Activated naive CD8-positive, alpha-beta T cell treated with anti-CD3 and anti-CD28 coated beads, Interleukin-2, amount 10 ng/mL, durations not matched to agents 7 days and 5 days (primary cell): ENCODE measurements at regions not wholly inside any gene's neighbourhood (a gene's known extent, or its start where the extent isn't known, plus 50 kb on each side); places are given as distances from the start of the nearest gene placed in this dataset.

ENCODE experiments used
- ATAC-seq: fragments of 150-1000 bp; cut with Tn5 transposase; one replicate; pipeline ENCODE4 v1.10.0; 2021; ENCODE audit warnings: low read depth, moderate library complexity
- POLR2A ChIA-PET: fragments of 350-600 bp; sonication (Branson Sonifier 250); formaldehyde crosslinking; loops from one replicate; lab custom pipeline; 2021; ENCODE audit warnings: antibody characterized with exemption; lab: Charles Lee
- DNase-seq: peaks from one replicate; pipeline ENCODE4 v3.0.0; 2021
- H3K27ac Mint-ChIP-seq: one replicate; pipeline ENCODE4 v1.8.0; 2022; ENCODE audit warnings: mild to moderate bottlenecking, mixed read lengths
- H3K27me3 Mint-ChIP-seq: one replicate; pipeline ENCODE4 v1.8.0; 2022; ENCODE audit warnings: mild to moderate bottlenecking, moderate library complexity, mixed read lengths
- H3K36me3 Mint-ChIP-seq: one replicate; pipeline ENCODE4 v1.8.0; 2021; ENCODE audit warnings: mild to moderate bottlenecking, mixed read lengths
- H3K4me1 Mint-ChIP-seq: one replicate; pipeline ENCODE4 v1.8.0; 2021; ENCODE audit warnings: mixed read lengths
- H3K4me3 Mint-ChIP-seq: one replicate; pipeline ENCODE4 v1.8.0; 2022; ENCODE audit warnings: mild to moderate bottlenecking, moderate library complexity, mixed read lengths
- H3K9me3 Mint-ChIP-seq: one replicate; pipeline ENCODE4 v1.8.0; 2021; ENCODE audit warnings: mixed read lengths

- Mint-ChIP-seq H3K9me3 (no peaks in the 10 kb centered on the region), H3K4me3 (no peak overlapping the region), H3K4me1 (no peaks in the 10 kb centered on the region), H3K27ac (no peak overlapping the region), H3K36me3 (no peaks in the 10 kb centered on the region), H3K27me3 (no peaks in the 10 kb centered on the region)
- no peak for DNase-seq
- POLR2A ChIA-PET = no interaction called here
- no peak for ATAC-seq
These were observed 396.3 kb downstream of the CBLN2 start for GRCh38 chr18:72147830-72148229.

DNA sequence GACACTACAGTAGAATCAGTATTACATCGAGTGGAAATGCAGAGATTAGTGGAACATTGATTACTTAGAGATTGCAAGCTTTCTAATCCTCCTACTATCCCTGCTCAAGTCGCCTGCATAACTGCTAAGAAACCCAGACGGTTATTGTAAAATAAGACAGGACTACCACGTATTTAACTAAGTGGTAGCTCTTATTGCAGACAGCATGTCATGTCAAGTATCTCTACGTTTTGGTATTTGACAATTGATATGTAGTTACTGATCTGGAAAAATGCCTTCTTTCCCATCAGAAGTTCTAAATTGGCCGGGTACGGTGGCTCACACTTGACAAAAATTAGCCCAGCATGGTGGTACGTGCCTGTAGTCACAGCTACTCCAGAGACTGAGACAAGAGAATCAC lies 404.1 kb downstream of the CBLN2 start:
- POLR2A ChIA-PET = no interaction called here
- ATAC-seq (no peak), DNase-seq (no peak)
- Mint-ChIP-seq H3K4me3 (no peak overlapping the region), H3K9me3 (peaks cover 2% of the 10 kb centered on the region), H3K27ac (no peak overlapping the region), H3K36me3 (no peaks in the 10 kb centered on the region), H3K4me1 (no peaks in the 10 kb centered on the region), H3K27me3 (no peaks in the 10 kb centered on the region)

GRCh38 chr18:72128649-72129048 lies 415.5 kb downstream of the CBLN2 start:
- H3K4me1 Mint-ChIP-seq = no peaks in the 10 kb centered on the region
- POLR2A ChIA-PET = no interaction called here
- no peak overlapping the region for H3K27ac Mint-ChIP-seq
- no peaks in the 10 kb centered on the region for H3K9me3 Mint-ChIP-seq
- no peaks in the 10 kb centered on the region for H3K36me3 Mint-ChIP-seq
- no peaks in the 10 kb centered on the region for H3K27me3 Mint-ChIP-seq
- no peak overlapping the region for H3K4me3 Mint-ChIP-seq
- ATAC-seq (no peak), DNase-seq (no peak)

DNA sequence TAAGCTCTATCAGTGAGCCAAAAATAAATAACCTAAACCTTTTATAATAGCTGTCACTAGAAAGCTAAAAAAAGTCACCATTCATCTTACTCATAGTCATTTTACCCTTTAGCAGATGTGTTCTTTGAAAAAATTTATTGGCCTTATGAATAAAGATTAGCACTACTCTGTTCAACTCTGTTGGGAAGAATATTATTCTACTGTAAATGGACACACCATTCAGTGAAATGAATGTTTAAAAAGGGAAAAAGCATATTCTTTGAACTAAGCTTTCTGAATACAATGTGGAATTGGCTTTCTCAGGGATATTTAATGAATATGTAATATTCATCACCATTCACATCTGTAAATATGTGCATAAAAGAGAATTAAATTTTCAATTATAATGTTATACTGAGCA lies 422.0 kb downstream of the CBLN2 start:
- no peak for DNase-seq
- Mint-ChIP-seq H3K9me3 (no peaks in the 10 kb centered on the region), H3K36me3 (no peaks in the 10 kb centered on the region), H3K27ac (no peak overlapping the region), H3K4me1 (no peaks in the 10 kb centered on the region), H3K4me3 (no peak overlapping the region), H3K27me3 (no peaks in the 10 kb centered on the region)
- POLR2A ChIA-PET = no interaction called here
- ATAC-seq = no peak

GRCh38 chr18:72119082-72119481 lies 425.1 kb downstream of the CBLN2 start:
- POLR2A ChIA-PET = no interaction called here
- H3K27ac Mint-ChIP-seq = no peak overlapping the region

DNA sequence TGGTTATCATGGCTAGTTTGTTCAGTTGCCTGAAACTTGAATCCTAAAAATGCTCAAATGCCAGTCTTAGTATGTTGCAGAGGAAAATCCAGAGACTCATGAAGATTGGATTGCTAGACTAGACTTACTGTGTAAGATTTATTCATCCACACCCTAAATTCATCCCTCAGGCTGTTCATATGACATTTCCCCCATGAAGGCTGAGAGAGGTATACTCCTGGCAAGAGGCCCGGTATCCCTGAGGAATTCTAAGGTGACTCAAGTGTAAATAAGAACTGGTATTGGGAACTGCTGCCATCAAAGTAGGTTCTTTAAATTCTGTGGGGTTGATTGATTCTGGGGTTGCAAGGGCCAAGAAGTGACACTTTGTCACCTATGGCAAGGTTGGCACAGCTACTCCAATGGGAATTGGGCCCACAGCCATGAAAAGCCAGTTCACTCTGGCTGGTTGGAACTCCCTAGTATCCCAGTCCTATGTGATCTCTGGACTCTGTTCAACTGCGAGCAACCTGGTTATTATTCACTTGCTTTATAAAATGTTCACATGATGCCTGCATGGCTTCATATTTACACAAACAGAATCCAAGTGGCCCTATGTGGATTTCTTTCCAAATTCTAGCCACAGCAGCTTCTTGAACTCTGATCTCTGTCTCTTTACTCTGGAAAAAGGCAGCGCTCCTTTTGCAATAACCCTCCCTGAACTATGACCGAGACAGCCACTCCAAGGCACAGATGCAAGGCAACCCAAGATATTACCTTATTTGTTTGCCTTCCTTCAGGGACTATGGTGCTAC lies 429.1 kb downstream of the CBLN2 start:
- H3K27me3 Mint-ChIP-seq = no peaks in the 10 kb centered on the region
- no peak for DNase-seq
- H3K4me3 Mint-ChIP-seq = no peak overlapping the region
- no peak overlapping the region for H3K27ac Mint-ChIP-seq
- ATAC-seq = no peak
- no peaks in the 10 kb centered on the region for H3K36me3 Mint-ChIP-seq
- no peaks in the 10 kb centered on the region for H3K4me1 Mint-ChIP-seq
- H3K9me3 Mint-ChIP-seq = peaks cover 1% of the 10 kb centered on the region
- POLR2A ChIA-PET = no interaction called here

More at GRCh38 chr18:72119082-72119481, 425.1 kb downstream of the CBLN2 start:
- no peaks in the 10 kb centered on the region for H3K27me3 Mint-ChIP-seq
- no peak for DNase-seq
- H3K9me3 Mint-ChIP-seq = peaks cover 1% of the 10 kb centered on the region
- ATAC-seq = no peak
- no peak overlapping the region for H3K4me3 Mint-ChIP-seq
- no peaks in the 10 kb centered on the region for H3K4me1 Mint-ChIP-seq
- no peaks in the 10 kb centered on the region for H3K36me3 Mint-ChIP-seq

DNA sequence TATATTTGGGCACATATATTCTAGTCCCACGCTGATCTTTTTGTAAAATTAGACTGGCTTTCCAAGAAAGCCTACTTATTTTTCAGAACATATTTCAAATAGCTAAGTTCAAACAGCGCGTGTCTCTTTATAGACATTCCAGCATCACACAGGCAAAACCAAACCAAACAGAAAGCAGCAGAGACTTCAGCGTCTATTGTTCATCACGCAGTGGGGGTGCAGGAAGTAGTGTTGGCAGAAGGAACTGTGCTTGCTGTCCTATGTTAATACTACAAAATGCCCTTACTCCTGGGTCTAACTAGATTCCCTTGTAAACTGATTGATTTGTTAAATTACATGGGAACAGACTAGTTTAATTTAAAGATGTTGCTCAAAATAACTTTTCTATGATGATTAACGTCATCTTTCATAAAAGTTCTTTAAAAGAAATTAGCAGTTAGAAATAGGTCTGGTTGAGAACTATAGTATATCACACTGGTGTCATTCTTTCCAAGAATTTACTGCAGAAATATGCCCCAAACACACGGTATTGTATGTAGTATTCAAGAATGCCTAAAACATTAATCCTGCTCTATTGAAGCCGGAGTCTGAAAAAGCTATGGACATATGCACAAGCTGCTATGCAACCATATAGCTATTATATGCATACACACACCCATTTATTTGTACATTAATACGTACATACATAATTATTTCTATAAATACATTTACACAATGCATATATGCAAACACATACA lies 436.3 kb downstream of the CBLN2 start:
- H3K4me3 Mint-ChIP-seq = no peak overlapping the region
- H3K36me3 Mint-ChIP-seq = no peaks in the 10 kb centered on the region
- DNase-seq = no peak
- H3K9me3 Mint-ChIP-seq = no peaks in the 10 kb centered on the region
- no peak overlapping the region for H3K27ac Mint-ChIP-seq
- no peaks in the 10 kb centered on the region for H3K27me3 Mint-ChIP-seq
- no peak for ATAC-seq
- POLR2A ChIA-PET = no interaction called here
- H3K4me1 Mint-ChIP-seq = no peaks in the 10 kb centered on the region

DNA sequence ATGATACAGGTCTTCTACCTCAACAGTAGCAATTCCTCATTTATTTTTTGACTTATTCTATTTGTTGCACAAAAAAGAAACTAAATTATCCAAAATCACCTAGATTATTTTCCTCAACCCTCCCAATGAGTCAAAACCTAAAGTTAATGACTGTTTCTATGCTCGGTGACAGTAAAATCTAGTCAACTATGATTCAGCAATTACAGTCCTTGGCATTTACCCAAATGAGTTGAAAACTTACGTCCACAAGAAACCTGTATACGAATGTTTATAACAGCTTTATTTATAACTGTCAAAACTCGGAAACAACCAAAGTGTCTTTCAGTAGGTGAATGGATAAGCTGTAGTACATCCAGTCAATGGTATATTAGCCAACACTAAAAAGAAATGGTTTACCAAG lies 439.3 kb downstream of the CBLN2 start:
- Mint-ChIP-seq H3K27me3 (no peaks in the 10 kb centered on the region), H3K36me3 (no peaks in the 10 kb centered on the region), H3K27ac (no peak overlapping the region), H3K9me3 (no peaks in the 10 kb centered on the region), H3K4me1 (no peaks in the 10 kb centered on the region), H3K4me3 (no peak overlapping the region)
- POLR2A ChIA-PET = no interaction called here
- ATAC-seq (no peak), DNase-seq (no peak)

GRCh38 chr18:72102412-72102811 lies 441.7 kb downstream of the CBLN2 start:
- Mint-ChIP-seq H3K27ac (no peak overlapping the region), H3K36me3 (no peaks in the 10 kb centered on the region), H3K4me1 (no peaks in the 10 kb centered on the region), H3K27me3 (no peaks in the 10 kb centered on the region), H3K4me3 (no peak overlapping the region), H3K9me3 (no peaks in the 10 kb centered on the region)
- DNase-seq (no peak), ATAC-seq (no peak)
- POLR2A ChIA-PET = no interaction called here

DNA sequence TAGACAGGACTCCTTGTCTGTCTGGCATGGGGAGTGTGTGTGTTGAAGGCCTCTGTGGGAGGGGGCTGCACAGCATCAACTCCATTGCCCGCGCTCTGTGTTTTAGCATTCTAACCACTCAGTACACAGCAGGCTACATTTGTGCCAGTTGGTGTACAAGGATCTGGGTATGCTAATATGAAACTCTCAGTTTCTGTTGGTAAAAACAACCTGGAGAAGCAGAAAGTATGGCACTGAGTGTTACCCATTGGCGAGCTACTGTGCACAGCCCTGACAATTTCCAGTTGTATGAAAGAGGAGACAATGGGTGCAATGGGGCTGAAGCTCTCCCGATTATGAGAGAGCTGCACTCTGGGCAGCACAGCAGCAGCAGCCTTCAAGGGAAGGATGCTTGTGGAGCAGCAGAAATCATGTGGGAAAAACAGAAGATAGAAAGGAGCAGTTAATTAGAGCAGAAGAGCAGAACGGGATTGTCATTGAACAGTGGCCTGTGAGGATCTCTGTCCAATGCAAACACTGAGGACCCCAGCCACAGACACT lies 443.6 kb downstream of the CBLN2 start:
- H3K4me1 Mint-ChIP-seq = no peaks in the 10 kb centered on the region
- H3K27ac Mint-ChIP-seq = no peak overlapping the region
- ATAC-seq = no peak
- no peaks in the 10 kb centered on the region for H3K36me3 Mint-ChIP-seq
- no peaks in the 10 kb centered on the region for H3K27me3 Mint-ChIP-seq
- POLR2A ChIA-PET = no interaction called here
- DNase-seq = no peak
- no peaks in the 10 kb centered on the region for H3K9me3 Mint-ChIP-seq
- H3K4me3 Mint-ChIP-seq = no peak overlapping the region

GRCh38 chr18:72091369-72091768 lies 452.8 kb downstream of the CBLN2 start:
- ATAC-seq = no peak
- POLR2A ChIA-PET = no interaction called here
- no peak for DNase-seq
- Mint-ChIP-seq H3K4me1 (no peaks in the 10 kb centered on the region), H3K4me3 (no peak overlapping the region), H3K27ac (no peak overlapping the region), H3K9me3 (no peaks in the 10 kb centered on the region), H3K27me3 (no peaks in the 10 kb centered on the region), H3K36me3 (no peaks in the 10 kb centered on the region)

DNA sequence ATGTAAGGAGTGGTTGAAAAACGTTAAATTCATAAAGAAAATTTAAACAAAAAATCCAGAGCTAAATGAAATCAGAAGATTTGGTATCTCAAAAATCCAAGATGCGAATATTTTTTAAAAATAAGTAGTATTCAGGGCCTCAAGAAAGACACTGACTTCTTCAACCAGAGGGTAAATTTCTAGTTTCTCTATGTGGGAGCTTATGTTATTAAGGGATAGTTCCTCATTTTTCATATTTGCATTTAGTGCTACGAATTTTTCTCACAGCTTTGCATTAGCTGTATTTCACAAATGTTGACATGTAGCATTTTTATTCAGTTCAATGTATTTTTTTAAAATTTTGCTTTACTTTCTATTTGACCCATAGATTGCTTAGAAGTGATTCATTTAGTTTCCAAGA lies 454.7 kb downstream of the CBLN2 start:
- Mint-ChIP-seq H3K9me3 (no peaks in the 10 kb centered on the region), H3K4me3 (no peak overlapping the region), H3K36me3 (no peaks in the 10 kb centered on the region), H3K27me3 (no peaks in the 10 kb centered on the region), H3K4me1 (no peaks in the 10 kb centered on the region), H3K27ac (no peak overlapping the region)
- ATAC-seq = no peak
- DNase-seq = no peak
- POLR2A ChIA-PET = no interaction called here

GRCh38 chr18:72086421-72086820 lies 457.7 kb downstream of the CBLN2 start:
- H3K27ac Mint-ChIP-seq = no peak overlapping the region
- DNase-seq = no peak
- no peaks in the 10 kb centered on the region for H3K27me3 Mint-ChIP-seq
- no peak for ATAC-seq
- no peak overlapping the region for H3K4me3 Mint-ChIP-seq
- no peaks in the 10 kb centered on the region for H3K36me3 Mint-ChIP-seq
- H3K4me1 Mint-ChIP-seq = no peaks in the 10 kb centered on the region
- H3K9me3 Mint-ChIP-seq = no peaks in the 10 kb centered on the region
- POLR2A ChIA-PET = no interaction called here

DNA sequence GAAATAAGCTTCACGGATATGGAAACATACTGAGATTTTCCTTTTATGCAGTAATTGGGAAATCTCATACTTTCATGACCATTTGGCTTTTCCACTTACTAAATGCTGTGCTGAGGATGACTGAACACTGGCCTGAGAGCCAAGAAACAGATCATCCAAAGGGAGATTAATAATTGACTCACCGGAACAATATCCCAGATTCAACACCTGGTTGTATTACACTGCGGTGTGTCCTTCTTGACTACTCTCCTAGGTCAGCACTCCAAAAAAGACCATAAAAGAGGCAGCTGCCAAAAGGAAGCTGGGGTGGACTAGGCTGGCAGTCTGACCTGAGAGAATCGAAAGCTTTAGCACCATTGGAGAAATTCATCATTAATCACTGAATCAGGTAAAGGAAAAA lies 469.1 kb downstream of the CBLN2 start:
- H3K27me3 Mint-ChIP-seq = no peaks in the 10 kb centered on the region
- no peaks in the 10 kb centered on the region for H3K4me1 Mint-ChIP-seq
- DNase-seq = no peak
- ATAC-seq = no peak
- H3K4me3 Mint-ChIP-seq = no peak overlapping the region
- no peak overlapping the region for H3K27ac Mint-ChIP-seq
- peaks cover 1% of the 10 kb centered on the region for H3K9me3 Mint-ChIP-seq
- POLR2A ChIA-PET = no interaction called here
- no peaks in the 10 kb centered on the region for H3K36me3 Mint-ChIP-seq
